ENCODE measurements at regions not wholly inside any gene's neighbourhood (a gene's known extent, or its start where the extent isn't known, plus 50 kb on each side); places are given as distances from the start of the nearest gene placed in this dataset.

DNA sequence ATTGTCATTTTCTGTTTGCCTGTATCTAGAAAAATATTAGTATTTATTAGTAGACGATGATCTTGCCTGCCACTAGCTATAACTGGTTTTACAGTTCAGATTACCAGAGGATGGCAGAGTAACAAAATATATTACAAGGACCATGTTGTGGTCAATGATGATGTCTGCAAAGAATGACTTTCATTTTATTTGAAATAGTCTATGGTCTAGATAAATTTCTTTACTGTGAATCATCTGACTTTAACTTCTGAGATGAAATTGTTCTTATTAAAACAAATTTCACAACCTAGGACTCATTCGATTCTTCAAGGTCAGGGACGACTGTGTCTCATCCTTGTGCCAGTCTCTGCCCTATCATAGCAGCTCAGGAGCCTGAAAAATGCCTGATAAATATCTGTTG, 637.8 kb upstream of the KLF12 start:
- H3K27ac ChIP-seq (ENCODE audit: control insufficient read depth, insufficient read depth), result no peak overlapping the region
- DNase-seq (ENCODE audit: low read depth, low spot score), result no peak
- ATAC-seq, result no peak
- ChIA-PET SMC1A (ENCODE audit: uncharacterized antibody, unreplicated experiment) (no interaction called here), RAD21 (ENCODE audit: unreplicated experiment) (no interaction called here), POLR2A (no interaction called here), CTCF (no interaction called here)
- WGBS (ENCODE audit: insufficient coverage, insufficient replicate concordance, low lambda C conversion rate, missing lambda C conversion rate), result 3% methylated on average over 3 of the region's 3 CpGs
- no peak overlapping the region for H2AFZ ChIP-seq (ENCODE audit: control insufficient read depth, low read depth, low read length)
- TF ChIP-seq STAT1 (conservative IDR thresholded peaks at IDR 0.05), result no peak
- no peak for TF ChIP-seq RUNX3 (IDR thresholded peaks at IDR 0.05; ENCODE audit: low read length)
- no peak for TF ChIP-seq RFX5 (IDR thresholded peaks at IDR 0.05; ENCODE audit: low read depth, low read length)
- TF ChIP-seq BHLHE40 (IDR thresholded peaks at IDR 0.05; ENCODE audit: borderline replicate concordance in 1 of 2, low read depth in 2 of 2, low read length in 1 of 2), result no peak
- no peak for TF ChIP-seq RAD21 (IDR thresholded peaks at IDR 0.05; ENCODE audit: insufficient read depth, low read depth, low read length)
- TF ChIP-seq SUPT20H (IDR thresholded peaks at IDR 0.05; ENCODE audit: borderline replicate concordance, control insufficient read depth, low read depth, low read length), result no peak
- no peak for TF ChIP-seq ZNF592 (IDR thresholded peaks at IDR 0.05)
- no peak for TF ChIP-seq CREM (IDR thresholded peaks at IDR 0.05; ENCODE audit: low read depth)
- TF ChIP-seq RELA (IDR thresholded peaks at IDR 0.05; ENCODE audit: borderline replicate concordance, partially characterized antibody), result no peak
- no peak for TF ChIP-seq GABPA (IDR thresholded peaks at IDR 0.05; ENCODE audit: low read depth)
- TF ChIP-seq, protein P1, sequence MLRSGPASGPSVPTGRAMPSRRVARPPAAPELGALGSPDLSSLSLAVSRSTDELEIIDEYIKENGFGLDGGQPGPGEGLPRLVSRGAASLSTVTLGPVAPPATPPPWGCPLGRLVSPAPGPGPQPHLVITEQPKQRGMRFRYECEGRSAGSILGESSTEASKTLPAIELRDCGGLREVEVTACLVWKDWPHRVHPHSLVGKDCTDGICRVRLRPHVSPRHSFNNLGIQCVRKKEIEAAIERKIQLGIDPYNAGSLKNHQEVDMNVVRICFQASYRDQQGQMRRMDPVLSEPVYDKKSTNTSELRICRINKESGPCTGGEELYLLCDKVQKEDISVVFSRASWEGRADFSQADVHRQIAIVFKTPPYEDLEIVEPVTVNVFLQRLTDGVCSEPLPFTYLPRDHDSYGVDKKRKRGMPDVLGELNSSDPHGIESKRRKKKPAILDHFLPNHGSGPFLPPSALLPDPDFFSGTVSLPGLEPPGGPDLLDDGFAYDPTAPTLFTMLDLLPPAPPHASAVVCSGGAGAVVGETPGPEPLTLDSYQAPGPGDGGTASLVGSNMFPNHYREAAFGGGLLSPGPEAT (IDR thresholded peaks at IDR 0.05; ENCODE audit: low read depth), result no peak
- TF ChIP-seq E2F8 (IDR thresholded peaks at IDR 0.05; ENCODE audit: low read depth, partially characterized antibody), result no peak
- no peak for TF ChIP-seq ZNF24 (IDR thresholded peaks at IDR 0.05)
- no peaks in the 10 kb centered on the region for H3K9me3 ChIP-seq (replicated peaks; ENCODE audit: control insufficient read depth, insufficient read depth, low read length)
- H3K27me3 ChIP-seq (replicated peaks in 1 of 2; ENCODE audit: control insufficient read depth in 2 of 2, insufficient read depth in 2 of 2, low read length in 1 of 2), result no peaks in the 10 kb centered on the region
- H4K20me1 ChIP-seq (ENCODE audit: control insufficient read depth, insufficient read depth), result no peaks in the 10 kb centered on the region
- no peak for FAIRE-seq
- no peaks in the 10 kb centered on the region for H3K4me1 ChIP-seq (ENCODE audit: control insufficient read depth, insufficient read depth, low read length)
- no peak overlapping the region for H3K9ac ChIP-seq (ENCODE audit: control insufficient read depth, insufficient read depth, low read length)
- H3K4me2 ChIP-seq (ENCODE audit: control insufficient read depth, insufficient read depth), result no peak overlapping the region
- BruUV-seq (replicated peaks), result no TSS peak
- in situ Hi-C loops (cut with MboI), result no loop called here
- intact Hi-C loops (cut with micrococcal nuclease; ENCODE audit: unreplicated experiment), result no loop called here
- H3K79me2 ChIP-seq (ENCODE audit: control insufficient read depth, insufficient read depth, low read length), result no peaks in the 10 kb centered on the region
- H3K36me3 ChIP-seq (ENCODE audit: control insufficient read depth in 2 of 2, insufficient read depth in 2 of 2, low read length in 1 of 2), result no peaks in the 10 kb centered on the region
- H3K4me3 ChIP-seq, result no peak overlapping the region
